PC-3 (cell line): ENCODE measurements at regions not wholly inside any gene's neighbourhood (a gene's known extent, or its start where the extent isn't known, plus 50 kb on each side); places are given as distances from the start of the nearest gene placed in this dataset.

ENCODE experiments used
- EZH2 ChIP-seq: fragments of 300-600 bp; sonication (generic); IDR thresholded peaks from one replicate; pipeline ENCODE4 v1.6.1; 2017; ENCODE audit warnings: antibody characterized with exemption, mild to moderate bottlenecking, low read length; ENCODE audit not compliant: unreplicated experiment
- EZH2phosphoT487 ChIP-seq: fragments of 300-600 bp; sonication (generic); IDR thresholded peaks from 2 replicates; pipeline ENCODE4 v1.6.1; 2018; ENCODE audit warnings: mild to moderate bottlenecking, antibody characterized with exemption, low read length, borderline replicate concordance
- TF ChIP-seq, protein P1 (sequence below): fragments of 300-600 bp; sonication (generic); conservative IDR thresholded peaks from 2 replicates; pipeline ENCODE4 v1.5.1; 2017; ENCODE audit warnings: antibody characterized with exemption, low read depth, mild to moderate bottlenecking, low read length

GRCh38 chr9:80387828-80388227, 816.1 kb downstream of the TLE4 start:
- TF ChIP-seq, protein P1, sequence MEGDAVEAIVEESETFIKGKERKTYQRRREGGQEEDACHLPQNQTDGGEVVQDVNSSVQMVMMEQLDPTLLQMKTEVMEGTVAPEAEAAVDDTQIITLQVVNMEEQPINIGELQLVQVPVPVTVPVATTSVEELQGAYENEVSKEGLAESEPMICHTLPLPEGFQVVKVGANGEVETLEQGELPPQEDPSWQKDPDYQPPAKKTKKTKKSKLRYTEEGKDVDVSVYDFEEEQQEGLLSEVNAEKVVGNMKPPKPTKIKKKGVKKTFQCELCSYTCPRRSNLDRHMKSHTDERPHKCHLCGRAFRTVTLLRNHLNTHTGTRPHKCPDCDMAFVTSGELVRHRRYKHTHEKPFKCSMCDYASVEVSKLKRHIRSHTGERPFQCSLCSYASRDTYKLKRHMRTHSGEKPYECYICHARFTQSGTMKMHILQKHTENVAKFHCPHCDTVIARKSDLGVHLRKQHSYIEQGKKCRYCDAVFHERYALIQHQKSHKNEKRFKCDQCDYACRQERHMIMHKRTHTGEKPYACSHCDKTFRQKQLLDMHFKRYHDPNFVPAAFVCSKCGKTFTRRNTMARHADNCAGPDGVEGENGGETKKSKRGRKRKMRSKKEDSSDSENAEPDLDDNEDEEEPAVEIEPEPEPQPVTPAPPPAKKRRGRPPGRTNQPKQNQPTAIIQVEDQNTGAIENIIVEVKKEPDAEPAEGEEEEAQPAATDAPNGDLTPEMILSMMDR: no peak
- no peak for TF ChIP-seq EZH2
- no peak for TF ChIP-seq EZH2phosphoT487
